ENCODE measurements at regions not wholly inside any gene's neighbourhood (a gene's known extent, or its start where the extent isn't known, plus 50 kb on each side); places are given as distances from the start of the nearest gene placed in this dataset.

DNA sequence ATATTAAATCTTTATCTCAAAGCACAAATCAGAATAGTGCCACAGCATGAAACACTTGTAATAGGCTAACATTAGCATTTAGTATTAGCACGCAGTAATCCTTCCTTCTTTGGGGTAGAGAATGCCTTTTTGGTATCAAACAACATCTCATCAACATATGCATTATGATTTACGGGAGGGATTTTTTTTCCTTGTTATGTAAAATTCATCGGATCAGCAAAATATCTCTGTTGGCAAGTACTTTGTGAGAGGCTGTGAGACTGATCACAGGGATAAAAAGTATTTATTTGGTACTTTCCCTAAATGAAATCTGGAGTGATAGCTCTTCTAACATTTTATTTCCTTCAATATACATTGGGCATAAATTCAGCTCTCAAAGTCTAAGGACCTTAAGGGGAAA lies 68.4 kb upstream of the TMEM178A start:
- no peak overlapping the region for H2BK12ac ChIP-seq (ENCODE audit: low read length)
- H3K23ac ChIP-seq (ENCODE audit: low read depth, low read length, poor library complexity) = no peak overlapping the region
- H3K27me3 ChIP-seq (ENCODE audit: control insufficient read depth in 3 of 3, insufficient read depth in 3 of 3, low read depth in 1 of 3, low read length in 3 of 3) = no peaks in the 10 kb centered on the region
- no CpG with 5 or more reads among the region's 3 CpGs for WGBS, 2 donors (ENCODE audit: extremely low coverage in 2 of 2, insufficient read length in 2 of 2, insufficient replicate concordance in 1 of 2)
- no peak overlapping the region for H4K8ac ChIP-seq (ENCODE audit: low read depth, low read length)
- H3K4ac ChIP-seq (ENCODE audit: low read length) = no peak overlapping the region
- no peaks in the 10 kb centered on the region for H3K9me3 ChIP-seq (replicated peaks in 1 of 2; ENCODE audit: control insufficient read depth in 2 of 2, insufficient read depth in 1 of 2, low read depth in 1 of 2, low read length in 2 of 2)
- no peak overlapping the region for H3K9ac ChIP-seq (ENCODE audit: low read depth, low read length, poor library complexity)
- H3K27ac ChIP-seq (replicated peaks; ENCODE audit: low read length) = no peak overlapping the region
- no peaks in the 10 kb centered on the region for H3K4me1 ChIP-seq (ENCODE audit: control insufficient read depth in 2 of 2, insufficient read depth in 1 of 2, low read depth in 1 of 2, low read length in 2 of 2)
- H2BK5ac ChIP-seq (ENCODE audit: low read length) = no peak overlapping the region
- H3K36me3 ChIP-seq (replicated peaks in 1 of 2; ENCODE audit: control insufficient read depth in 2 of 2, insufficient read depth in 2 of 2, low read length in 2 of 2) = no peaks in the 10 kb centered on the region
- H3K14ac ChIP-seq (ENCODE audit: low read length) = no peak overlapping the region
- no peak overlapping the region for H4K91ac ChIP-seq (ENCODE audit: low read depth, low read length, poor library complexity)
- H2AFZ ChIP-seq (ENCODE audit: low read length) = no peak overlapping the region
- H2AK5ac ChIP-seq (ENCODE audit: low read depth, low read length) = no peak overlapping the region
- H3K79me1 ChIP-seq (ENCODE audit: low read depth, low read length) = no peaks in the 10 kb centered on the region
- H2BK15ac ChIP-seq (ENCODE audit: low read length) = no peak overlapping the region
- no peak for DNase-seq (ENCODE audit: low spot score)
- no peak overlapping the region for H3K4me2 ChIP-seq (ENCODE audit: insufficient read depth, low read length, poor library complexity, severe bottlenecking)
- H3K18ac ChIP-seq (ENCODE audit: low read length) = no peak overlapping the region
- H3K4me3 ChIP-seq (ENCODE audit: low read length in 2 of 2) = no peak overlapping the region
- H2BK120ac ChIP-seq (ENCODE audit: low read depth, low read length) = no peak overlapping the region

GRCh38 chr2:39602616-39603015 lies 63.1 kb upstream of the TMEM178A start:
- no CpG with 5 or more reads among the region's 1 CpG for WGBS, 2 donors (ENCODE audit: extremely low coverage in 2 of 2, insufficient read length in 2 of 2, insufficient replicate concordance in 1 of 2)
- Histone ChIP-seq H3K18ac (ENCODE audit: low read length) (no peak overlapping the region), H3K79me1 (ENCODE audit: low read depth, low read length) (no peaks in the 10 kb centered on the region)

DNA sequence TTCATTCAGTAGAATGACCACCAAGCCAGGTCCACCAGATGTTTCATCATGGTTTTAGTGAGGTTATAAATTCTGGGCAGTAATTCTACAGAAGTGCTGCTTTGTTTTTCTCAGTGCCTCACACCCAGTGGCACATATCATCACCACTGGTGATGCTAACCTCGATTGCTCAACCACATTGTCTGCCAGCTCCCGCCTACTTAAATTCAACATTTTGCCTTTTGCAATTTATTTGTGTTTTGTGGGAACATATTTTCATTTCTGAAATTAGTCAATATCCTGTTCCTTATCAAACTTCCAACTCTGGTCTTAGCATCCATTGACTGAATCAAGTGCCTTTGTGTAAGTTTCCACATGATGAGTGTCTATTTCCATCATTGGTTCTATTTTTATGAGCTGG lies 62.3 kb upstream of the TMEM178A start:
- Histone ChIP-seq H3K23ac (ENCODE audit: low read depth, low read length, poor library complexity) (no peak overlapping the region), H4K8ac (ENCODE audit: low read depth, low read length) (no peak overlapping the region), H3K27me3 (ENCODE audit: control insufficient read depth in 3 of 3, insufficient read depth in 3 of 3, low read depth in 1 of 3, low read length in 3 of 3) (no peaks in the 10 kb centered on the region), H2AK5ac (ENCODE audit: low read depth, low read length) (no peak overlapping the region), H3K9ac (ENCODE audit: low read depth, low read length, poor library complexity) (no peak overlapping the region), H2BK12ac (ENCODE audit: low read length) (no peak overlapping the region), H3K79me1 (ENCODE audit: low read depth, low read length) (no peaks in the 10 kb centered on the region), H4K91ac (ENCODE audit: low read depth, low read length, poor library complexity) (no peak overlapping the region), H3K27ac (replicated peaks; ENCODE audit: low read length) (no peak overlapping the region), H3K4me1 (ENCODE audit: control insufficient read depth in 2 of 2, insufficient read depth in 1 of 2, low read depth in 1 of 2, low read length in 2 of 2) (peaks cover 13 to 15% of the 10 kb centered on the region in 2 donors), H3K36me3 (replicated peaks in 1 of 2; ENCODE audit: control insufficient read depth in 2 of 2, insufficient read depth in 2 of 2, low read length in 2 of 2) (no peaks in the 10 kb centered on the region), H2AFZ (ENCODE audit: low read length) (no peak overlapping the region), H3K14ac (ENCODE audit: low read length) (no peak overlapping the region), H3K9me3 (replicated peaks in 1 of 2; ENCODE audit: control insufficient read depth in 2 of 2, insufficient read depth in 1 of 2, low read depth in 1 of 2, low read length in 2 of 2) (no peaks in the 10 kb centered on the region), H2BK5ac (ENCODE audit: low read length) (no peak overlapping the region), H3K4me3 (ENCODE audit: low read length in 2 of 2) (no peak overlapping the region), H3K18ac (ENCODE audit: low read length) (no peak overlapping the region), H2BK15ac (ENCODE audit: low read length) (no peak overlapping the region), H3K4me2 (ENCODE audit: insufficient read depth, low read length, poor library complexity, severe bottlenecking) (no peak overlapping the region), H3K4ac (ENCODE audit: low read length) (no peak overlapping the region), H2BK120ac (ENCODE audit: low read depth, low read length) (no peak overlapping the region)
- WGBS, 2 donors (ENCODE audit: extremely low coverage in 2 of 2, insufficient read length in 2 of 2, insufficient replicate concordance in 1 of 2) = no CpG with 5 or more reads among the region's 2 CpGs
- no peak for DNase-seq (ENCODE audit: low spot score)

More at GRCh38 chr2:39602616-39603015, 63.1 kb upstream of the TMEM178A start:
- no peak overlapping the region for H3K14ac ChIP-seq (ENCODE audit: low read length)
- H3K27me3 ChIP-seq (ENCODE audit: control insufficient read depth in 3 of 3, insufficient read depth in 3 of 3, low read depth in 1 of 3, low read length in 3 of 3) = no peaks in the 10 kb centered on the region
- H2AK5ac ChIP-seq (ENCODE audit: low read depth, low read length) = no peak overlapping the region
- H3K36me3 ChIP-seq (replicated peaks in 1 of 2; ENCODE audit: control insufficient read depth in 2 of 2, insufficient read depth in 2 of 2, low read length in 2 of 2) = no peaks in the 10 kb centered on the region
- no peak overlapping the region for H3K4me2 ChIP-seq (ENCODE audit: insufficient read depth, low read length, poor library complexity, severe bottlenecking)
- no peak overlapping the region for H2BK15ac ChIP-seq (ENCODE audit: low read length)
- no peak overlapping the region for H2AFZ ChIP-seq (ENCODE audit: low read length)
- peaks cover 7% of the 10 kb centered on the region in 2 donors for H3K4me1 ChIP-seq (ENCODE audit: control insufficient read depth in 2 of 2, insufficient read depth in 1 of 2, low read depth in 1 of 2, low read length in 2 of 2)
- H3K4me3 ChIP-seq (ENCODE audit: low read length in 2 of 2) = no peak overlapping the region
- no peak overlapping the region for H2BK12ac ChIP-seq (ENCODE audit: low read length)
- no peak overlapping the region for H3K9ac ChIP-seq (ENCODE audit: low read depth, low read length, poor library complexity)
- H2BK120ac ChIP-seq (ENCODE audit: low read depth, low read length) = no peak overlapping the region
- no peaks in the 10 kb centered on the region for H3K9me3 ChIP-seq (replicated peaks in 1 of 2; ENCODE audit: control insufficient read depth in 2 of 2, insufficient read depth in 1 of 2, low read depth in 1 of 2, low read length in 2 of 2)
- H3K23ac ChIP-seq (ENCODE audit: low read depth, low read length, poor library complexity) = no peak overlapping the region
- no peak overlapping the region for H4K91ac ChIP-seq (ENCODE audit: low read depth, low read length, poor library complexity)
- no peak overlapping the region for H3K4ac ChIP-seq (ENCODE audit: low read length)
- H3K27ac ChIP-seq (replicated peaks; ENCODE audit: low read length) = no peak overlapping the region
- no peak overlapping the region for H4K8ac ChIP-seq (ENCODE audit: low read depth, low read length)
- H2BK5ac ChIP-seq (ENCODE audit: low read length) = no peak overlapping the region
- DNase-seq (ENCODE audit: low spot score) = no peak

DNA sequence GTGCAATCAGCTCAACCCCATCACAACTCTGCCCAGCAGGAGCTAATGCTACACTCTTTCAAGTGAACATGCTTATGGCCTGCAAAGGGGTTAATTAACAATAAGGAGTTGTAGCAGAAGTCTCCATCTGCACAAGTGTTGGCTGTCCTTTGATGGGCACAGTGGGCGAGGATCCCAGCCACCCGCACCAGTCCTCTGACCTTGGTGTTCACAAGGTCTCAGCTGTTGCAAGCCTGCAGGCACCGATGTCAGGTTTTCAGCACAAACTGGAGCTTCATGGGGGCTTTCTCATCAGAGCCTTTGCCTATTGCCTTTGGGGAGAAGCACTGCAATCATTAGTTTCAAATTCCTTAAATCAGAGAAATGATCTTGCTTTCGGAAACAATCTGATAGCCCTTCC lies 60.9 kb upstream of the TMEM178A start:
- no peak overlapping the region for H3K14ac ChIP-seq (ENCODE audit: low read length)
- H4K8ac ChIP-seq (ENCODE audit: low read depth, low read length) = no peak overlapping the region
- H2BK12ac ChIP-seq (ENCODE audit: low read length) = no peak overlapping the region
- H3K27ac ChIP-seq (replicated peaks; ENCODE audit: low read length) = no peak overlapping the region
- no peak overlapping the region for H3K18ac ChIP-seq (ENCODE audit: low read length)
- no peak overlapping the region for H4K91ac ChIP-seq (ENCODE audit: low read depth, low read length, poor library complexity)
- H3K23ac ChIP-seq (ENCODE audit: low read depth, low read length, poor library complexity) = no peak overlapping the region
- H3K36me3 ChIP-seq (replicated peaks in 1 of 2; ENCODE audit: control insufficient read depth in 2 of 2, insufficient read depth in 2 of 2, low read length in 2 of 2) = no peaks in the 10 kb centered on the region
- no peak overlapping the region for H2BK15ac ChIP-seq (ENCODE audit: low read length)
- no peaks in the 10 kb centered on the region for H3K79me1 ChIP-seq (ENCODE audit: low read depth, low read length)
- H3K4me2 ChIP-seq (ENCODE audit: insufficient read depth, low read length, poor library complexity, severe bottlenecking) = no peak overlapping the region
- H3K9me3 ChIP-seq (replicated peaks in 1 of 2; ENCODE audit: control insufficient read depth in 2 of 2, insufficient read depth in 1 of 2, low read depth in 1 of 2, low read length in 2 of 2) = no peaks in the 10 kb centered on the region
- DNase-seq (ENCODE audit: low spot score) = no peak
- H3K4ac ChIP-seq (ENCODE audit: low read length) = no peak overlapping the region
- no peak overlapping the region for H2BK120ac ChIP-seq (ENCODE audit: low read depth, low read length)
- no peak overlapping the region for H2BK5ac ChIP-seq (ENCODE audit: low read length)
- no peak overlapping the region for H2AFZ ChIP-seq (ENCODE audit: low read length)
- peaks cover 20 to 23% of the 10 kb centered on the region in 2 donors for H3K4me1 ChIP-seq (ENCODE audit: control insufficient read depth in 2 of 2, insufficient read depth in 1 of 2, low read depth in 1 of 2, low read length in 2 of 2)
- no CpG with 5 or more reads among the region's 4 CpGs for WGBS, 2 donors (ENCODE audit: extremely low coverage in 2 of 2, insufficient read length in 2 of 2, insufficient replicate concordance in 1 of 2)
- H2AK5ac ChIP-seq (ENCODE audit: low read depth, low read length) = no peak overlapping the region
- no peaks in the 10 kb centered on the region for H3K27me3 ChIP-seq (ENCODE audit: control insufficient read depth in 3 of 3, insufficient read depth in 3 of 3, low read depth in 1 of 3, low read length in 3 of 3)
- H3K4me3 ChIP-seq (ENCODE audit: low read length in 2 of 2) = no peak overlapping the region
- no peak overlapping the region for H3K9ac ChIP-seq (ENCODE audit: low read depth, low read length, poor library complexity)
